Tibial nerve (tissue), 4 donors: ENCODE measurements at regions not wholly inside any gene's neighbourhood (a gene's known extent, or its start where the extent isn't known, plus 50 kb on each side); places are given as distances from the start of the nearest gene placed in this dataset.

Source experiments
- EP300 ChIP-seq, 2 donors: sonication (generic); formaldehyde crosslinking; IDR thresholded peaks; one replicate each; pipeline ENCODE4 v1.6.1; 2017; ENCODE audit warnings: antibody characterized with exemption in 2 of 2, mild to moderate bottlenecking in 1 of 2
- POLR2A ChIP-seq, 2 donors: fragments of 450-650 bp; IDR thresholded peaks; one replicate each; pipeline ENCODE4 v1.6.1; 2017; ENCODE audit warnings: antibody characterized with exemption in 2 of 2, mild to moderate bottlenecking in 2 of 2, moderate library complexity in 2 of 2
- TF ChIP-seq, protein P1 (sequence below), 5 experiments: fragments of 200-600 bp in 3 of 5; fragments of 450-650 bp in 2 of 5; sonication (generic) in 3 of 5; IDR thresholded peaks; one replicate each; pipeline ENCODE4 v1.5.1; 2016 to 2019; ENCODE audit warnings: antibody characterized with exemption in 5 of 5, mild to moderate bottlenecking in 3 of 5, moderate library complexity in 2 of 5

- TF ChIP-seq EP300 (IDR thresholded peaks at IDR 0.05) (no peak), POLR2A (IDR thresholded peaks at IDR 0.05) (no peak)
- TF ChIP-seq, protein P1, sequence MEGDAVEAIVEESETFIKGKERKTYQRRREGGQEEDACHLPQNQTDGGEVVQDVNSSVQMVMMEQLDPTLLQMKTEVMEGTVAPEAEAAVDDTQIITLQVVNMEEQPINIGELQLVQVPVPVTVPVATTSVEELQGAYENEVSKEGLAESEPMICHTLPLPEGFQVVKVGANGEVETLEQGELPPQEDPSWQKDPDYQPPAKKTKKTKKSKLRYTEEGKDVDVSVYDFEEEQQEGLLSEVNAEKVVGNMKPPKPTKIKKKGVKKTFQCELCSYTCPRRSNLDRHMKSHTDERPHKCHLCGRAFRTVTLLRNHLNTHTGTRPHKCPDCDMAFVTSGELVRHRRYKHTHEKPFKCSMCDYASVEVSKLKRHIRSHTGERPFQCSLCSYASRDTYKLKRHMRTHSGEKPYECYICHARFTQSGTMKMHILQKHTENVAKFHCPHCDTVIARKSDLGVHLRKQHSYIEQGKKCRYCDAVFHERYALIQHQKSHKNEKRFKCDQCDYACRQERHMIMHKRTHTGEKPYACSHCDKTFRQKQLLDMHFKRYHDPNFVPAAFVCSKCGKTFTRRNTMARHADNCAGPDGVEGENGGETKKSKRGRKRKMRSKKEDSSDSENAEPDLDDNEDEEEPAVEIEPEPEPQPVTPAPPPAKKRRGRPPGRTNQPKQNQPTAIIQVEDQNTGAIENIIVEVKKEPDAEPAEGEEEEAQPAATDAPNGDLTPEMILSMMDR (IDR thresholded peaks at IDR 0.05) = no peak
Observed at GRCh38 chr9:19662213-19662612, 126.6 kb downstream of the SLC24A2 start.
